HUES64 (cell line): ENCODE measurements at regions not wholly inside any gene's neighbourhood (a gene's known extent, or its start where the extent isn't known, plus 50 kb on each side); places are given as distances from the start of the nearest gene placed in this dataset.
A peak's percentile ranks its signal among the peaks of the same experiment; 100 is the strongest.
"Not testable (repeated sequence)": the region's sequence is repeated elsewhere in the genome, so short reads cannot be mapped to it uniquely, and the experiment has no call there.

Source experiments
- H3K27ac ChIP-seq: 2 replicates; pipeline ENCODE4 v1.7.0; 2013; ENCODE audit warnings: low read depth, low read length, inconsistent platforms
- H3K27me3 ChIP-seq: 2 replicates; pipeline ENCODE4 v1.6.1; 2013; ENCODE audit warnings: mild to moderate bottlenecking, low read length; ENCODE audit not compliant: insufficient read depth
- H3K36me3 ChIP-seq: 2 replicates; pipeline ENCODE4 v1.6.1; 2013; ENCODE audit warnings: mild to moderate bottlenecking, low read length; ENCODE audit not compliant: insufficient read depth
- H3K4me1 ChIP-seq: 2 replicates; pipeline ENCODE4 v1.6.1; 2013; ENCODE audit warnings: mild to moderate bottlenecking, low read length, moderate library complexity; ENCODE audit not compliant: insufficient read depth
- H3K4me3 ChIP-seq: 2 replicates; pipeline ENCODE4 v1.5.1; 2013; ENCODE audit warnings: mild to moderate bottlenecking, low read length, moderate library complexity
- H3K9ac ChIP-seq: 2 replicates; pipeline ENCODE4 v1.6.1; 2013; ENCODE audit warnings: mild to moderate bottlenecking, low read depth, low read length
- H3K9me3 ChIP-seq: 2 replicates; pipeline ENCODE4 v1.6.1; 2013; ENCODE audit warnings: low read depth, low read length; ENCODE audit not compliant: insufficient read depth
- WGBS: fragments of 150-250, 120-280 bp; methylation state at CpG from one replicate; pipeline ENCODE4 v1.1.7; 2013; ENCODE audit warnings: missing lambda C conversion rate; 5-methylcytosine and 5-hydroxymethylcytosine counted together

GRCh38 chr3:181919375-181919774 lies 207.7 kb downstream of the SOX2 start:
- peaks cover 25% of the 10 kb centered on the region for H3K4me1 ChIP-seq
- no peak overlapping the region for H3K27ac ChIP-seq

GRCh38 chr3:181920409-181920808 lies 208.7 kb downstream of the SOX2 start:
- Histone ChIP-seq H3K9me3 (no peaks in the 10 kb centered on the region), H3K36me3 (no peaks in the 10 kb centered on the region), H3K27me3 (no peaks in the 10 kb centered on the region), H3K4me3 (no peak overlapping the region), H3K27ac (no peak overlapping the region), H3K9ac (no peak overlapping the region), H3K4me1 (peaks cover 22% of the 10 kb centered on the region)
- 97% methylated on average over 2 of the region's 3 CpGs for WGBS

More at GRCh38 chr3:181919375-181919774, 207.7 kb downstream of the SOX2 start:
- H3K36me3 ChIP-seq, result no peaks in the 10 kb centered on the region
- no peaks in the 10 kb centered on the region for H3K9me3 ChIP-seq
- no peak overlapping the region for H3K4me3 ChIP-seq
- H3K9ac ChIP-seq, result no peak overlapping the region
- H3K27me3 ChIP-seq, result no peaks in the 10 kb centered on the region
- 80% methylated on average over 1 of the region's 1 CpG for WGBS

GRCh38 chr3:181921220-181921619 lies 209.5 kb downstream of the SOX2 start:
- Histone ChIP-seq H3K4me1 (peaks cover 14% of the 10 kb centered on the region), H3K27ac (no peak overlapping the region)

GRCh38 chr3:181925841-181926240 lies 214.1 kb downstream of the SOX2 start:
- H3K27me3 ChIP-seq, H3K9ac ChIP-seq, H3K9me3 ChIP-seq, H3K4me3 ChIP-seq, H3K27ac ChIP-seq, H3K4me1 ChIP-seq, H3K36me3 ChIP-seq: not testable (repeated sequence)
- 94% methylated on average over 34 of the region's 34 CpGs for WGBS

More at GRCh38 chr3:181921220-181921619, 209.5 kb downstream of the SOX2 start:
- no peak overlapping the region for H3K4me3 ChIP-seq
- no peaks in the 10 kb centered on the region for H3K36me3 ChIP-seq
- H3K9ac ChIP-seq, result no peak overlapping the region
- no peaks in the 10 kb centered on the region for H3K9me3 ChIP-seq
- WGBS, result 92% methylated on average over 2 of the region's 2 CpGs
- no peaks in the 10 kb centered on the region for H3K27me3 ChIP-seq

- WGBS, result 89% methylated on average over 5 of the region's 5 CpGs
- 0 out of 2 replicates have a peak, but pooled peaks cover 3% of the 10 kb centered on the region for H3K9me3 ChIP-seq
- H3K4me1 ChIP-seq, result peaks cover 5% of the 10 kb centered on the region; the same call in 1 of the 2 replicates
- no peaks in the 10 kb centered on the region for H3K27me3 ChIP-seq
- H3K36me3 ChIP-seq, result no peaks in the 10 kb centered on the region
- no peak overlapping the region for H3K27ac ChIP-seq
- H3K9ac ChIP-seq, result no peak overlapping the region
- no peak overlapping the region for H3K4me3 ChIP-seq
Measured at GRCh38 chr3:181929501-181929900, 217.8 kb downstream of the SOX2 start.

- Histone ChIP-seq H3K4me3 (no peak overlapping the region), H3K27ac (no peak overlapping the region), H3K4me1 (peaks cover 5% of the 10 kb centered on the region; the same call in 1 of the 2 replicates), H3K27me3 (no peaks in the 10 kb centered on the region), H3K36me3 (no peaks in the 10 kb centered on the region), H3K9me3 (0 out of 2 replicates have a peak, but pooled peaks cover 3% of the 10 kb centered on the region), H3K9ac (no peak overlapping the region)
- WGBS, result 89% methylated on average over 3 of the region's 4 CpGs
Measured at GRCh38 chr3:181930105-181930504, 218.4 kb downstream of the SOX2 start.

- Histone ChIP-seq H3K9me3 (0 out of 2 replicates have a peak, but pooled peaks cover under 1% of the 10 kb centered on the region), H3K4me1 (peaks cover 5% of the 10 kb centered on the region; the same call in 1 of the 2 replicates), H3K27ac (no peak overlapping the region), H3K36me3 (no peaks in the 10 kb centered on the region), H3K4me3 (no peak overlapping the region), H3K27me3 (no peaks in the 10 kb centered on the region), H3K9ac (no peak overlapping the region)
- 92% methylated on average over 4 of the region's 4 CpGs for WGBS
Measured at GRCh38 chr3:181932039-181932438, 220.3 kb downstream of the SOX2 start.

- Histone ChIP-seq H3K4me1 (peaks cover 5% of the 10 kb centered on the region; the same call in 1 of the 2 replicates), H3K9me3 (no peaks in the 10 kb centered on the region), H3K9ac (no peak overlapping the region), H3K4me3 (no peak overlapping the region), H3K27me3 (no peaks in the 10 kb centered on the region), H3K27ac (no peak overlapping the region), H3K36me3 (no peaks in the 10 kb centered on the region)
- 87% methylated on average over 3 of the region's 4 CpGs for WGBS
Measured at GRCh38 chr3:181933052-181933618, 221.4 kb downstream of the SOX2 start.

GRCh38 chr3:181935915-181936314 lies 224.2 kb downstream of the SOX2 start:
- H3K9me3 ChIP-seq, result no peaks in the 10 kb centered on the region
- H3K9ac ChIP-seq, result no peak overlapping the region
- 86% methylated on average over 1 of the region's 2 CpGs for WGBS
- H3K27me3 ChIP-seq, result no peaks in the 10 kb centered on the region
- peaks cover 10% of the 10 kb centered on the region for H3K4me1 ChIP-seq
- H3K36me3 ChIP-seq, result no peaks in the 10 kb centered on the region
- no peak overlapping the region for H3K27ac ChIP-seq
- no peak overlapping the region for H3K4me3 ChIP-seq

- Histone ChIP-seq H3K9ac (no peak overlapping the region), H3K36me3 (no peaks in the 10 kb centered on the region), H3K4me3 (no peak overlapping the region), H3K9me3 (no peaks in the 10 kb centered on the region), H3K27me3 (no peaks in the 10 kb centered on the region), H3K4me1 (peaks cover 18% of the 10 kb centered on the region), H3K27ac (no peak overlapping the region)
- 97% methylated on average over 5 of the region's 6 CpGs for WGBS
Measured at GRCh38 chr3:181936774-181937173, 225.0 kb downstream of the SOX2 start.

- H3K27me3 ChIP-seq, H3K4me3 ChIP-seq, H3K27ac ChIP-seq, H3K9me3 ChIP-seq, H3K9ac ChIP-seq, H3K36me3 ChIP-seq: not testable (repeated sequence)
- H3K4me1 ChIP-seq, result peaks cover 36% of the 10 kb centered on the region
- 96% methylated on average over 3 of the region's 3 CpGs for WGBS
Measured at GRCh38 chr3:181938580-181938979, 226.9 kb downstream of the SOX2 start.

GRCh38 chr3:181940703-181941102 lies 229.0 kb downstream of the SOX2 start:
- Histone ChIP-seq H3K9me3 (no peaks in the 10 kb centered on the region), H3K9ac (no peak overlapping the region), H3K4me1 (peaks cover 43% of the 10 kb centered on the region), H3K27ac (peak overlapping the region; percentile 59), H3K4me3 (no peak overlapping the region), H3K27me3 (no peaks in the 10 kb centered on the region), H3K36me3 (no peaks in the 10 kb centered on the region)
- WGBS, result 11% methylated on average over 3 of the region's 3 CpGs
